LHCN-M2 (cell line): ENCODE measurements at regions not wholly inside any gene's neighbourhood (a gene's known extent, or its start where the extent isn't known, plus 50 kb on each side); places are given as distances from the start of the nearest gene placed in this dataset.

ENCODE experiments used
- DNase-seq: peaks from one replicate; pipeline ENCODE4 v3.0.0-alpha.2; 2012; ENCODE audit warnings: low read depth

GRCh38 chr7:113715981-113716856 lies 202.6 kb downstream of the PPP1R3A start:
- DNase-seq = peak; percentile 12

- DNase-seq = no peak
These were observed 203.5 kb downstream of the PPP1R3A start for GRCh38 chr7:113715262-113715661.

GRCh38 chr7:113710310-113711096 lies 208.3 kb downstream of the PPP1R3A start:
- DNase-seq = peak; percentile 83

- no peak for DNase-seq
These were observed 213.4 kb downstream of the PPP1R3A start for GRCh38 chr7:113705439-113705838.

GRCh38 chr7:113698556-113699220 lies 220.1 kb downstream of the PPP1R3A start:
- peak; percentile 46 for DNase-seq

- DNase-seq = no peak
These were observed 224.7 kb downstream of the PPP1R3A start for GRCh38 chr7:113694149-113694548.

- DNase-seq = no peak
These were observed 234.6 kb downstream of the PPP1R3A start for GRCh38 chr7:113684165-113684564.

GRCh38 chr7:113677811-113678210 lies 241.0 kb downstream of the PPP1R3A start:
- DNase-seq = no peak

GRCh38 chr7:113664867-113665266 lies 253.9 kb downstream of the PPP1R3A start:
- peak; percentile 46 for DNase-seq

- DNase-seq = no peak
These were observed 259.4 kb downstream of the PPP1R3A start for GRCh38 chr7:113659416-113659815.

GRCh38 chr7:113657603-113658002 lies 261.2 kb downstream of the PPP1R3A start:
- peak; percentile 21 for DNase-seq

- peak; percentile 74 for DNase-seq
These were observed 266.3 kb downstream of the PPP1R3A start for GRCh38 chr7:113652501-113652900.

- DNase-seq = peak; percentile 13
These were observed 269.3 kb downstream of the PPP1R3A start for GRCh38 chr7:113649556-113649955.

GRCh38 chr7:113639221-113639620 lies 279.6 kb downstream of the PPP1R3A start:
- peak; percentile 54 for DNase-seq

GRCh38 chr7:113636727-113637421 lies 281.9 kb downstream of the PPP1R3A start:
- DNase-seq = peak; percentile 72

GRCh38 chr7:113635492-113635891 lies 283.3 kb downstream of the PPP1R3A start:
- DNase-seq = no peak

- DNase-seq = no peak
These were observed 285.7 kb downstream of the PPP1R3A start for GRCh38 chr7:113633073-113633472.

- DNase-seq = peak; percentile 61
These were observed 289.6 kb downstream of the PPP1R3A start for GRCh38 chr7:113628948-113629847.

- DNase-seq = no peak
These were observed 293.2 kb downstream of the PPP1R3A start for GRCh38 chr7:113625494-113626102.

GRCh38 chr7:113622796-113623195 lies 296.0 kb downstream of the PPP1R3A start:
- no peak for DNase-seq
